ENCODE measurements at regions not wholly inside any gene's neighbourhood (a gene's known extent, or its start where the extent isn't known, plus 50 kb on each side); places are given as distances from the start of the nearest gene placed in this dataset.

DNA sequence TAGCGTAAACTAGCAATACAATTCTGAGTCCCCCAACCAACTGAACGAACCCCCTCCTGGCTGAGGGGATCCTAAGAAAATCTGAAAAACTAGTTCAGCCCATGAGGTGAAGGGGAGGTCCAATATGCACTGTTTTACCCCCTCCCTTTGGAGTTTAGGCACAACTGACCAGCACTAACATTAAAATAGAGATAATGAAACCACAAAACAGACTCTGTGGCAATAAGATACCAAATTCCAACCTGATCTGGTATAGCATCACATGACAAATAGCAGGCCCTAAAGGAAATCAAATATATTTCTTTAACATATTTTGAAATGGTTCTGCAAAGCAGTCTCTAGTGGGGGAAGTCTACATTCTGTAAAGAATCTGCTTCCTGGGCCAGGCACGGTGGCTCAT is 522.5 kb downstream of the TYW1 start:
- DNase-seq (no peak), ATAC-seq (no peak)
- intact Hi-C loops (cut with DNase I, micrococcal nuclease), result no loop called here

DNA sequence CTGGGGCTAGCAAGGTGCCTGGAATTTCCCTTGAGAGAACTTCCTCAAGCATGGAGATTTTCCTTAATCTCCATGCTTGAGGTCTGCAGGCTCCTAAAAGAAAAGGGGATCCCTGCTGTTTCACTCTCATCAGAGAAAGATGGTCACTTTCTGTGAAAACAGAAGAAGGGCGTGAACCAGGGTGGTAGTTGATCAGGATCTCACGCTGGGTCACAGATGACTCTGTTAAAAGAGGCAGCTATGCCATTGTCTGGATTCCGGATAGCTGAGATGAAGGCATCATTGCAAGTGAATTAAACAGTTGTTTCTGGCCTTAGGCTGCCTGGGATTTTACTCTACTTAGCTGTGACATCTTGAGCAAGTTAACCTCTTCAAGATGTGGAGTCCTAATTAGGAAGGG is 525.9 kb downstream of the TYW1 start:
- DNase-seq (no peak), ATAC-seq (no peak)
- intact Hi-C loops (cut with DNase I, micrococcal nuclease), result no loop called here

DNA sequence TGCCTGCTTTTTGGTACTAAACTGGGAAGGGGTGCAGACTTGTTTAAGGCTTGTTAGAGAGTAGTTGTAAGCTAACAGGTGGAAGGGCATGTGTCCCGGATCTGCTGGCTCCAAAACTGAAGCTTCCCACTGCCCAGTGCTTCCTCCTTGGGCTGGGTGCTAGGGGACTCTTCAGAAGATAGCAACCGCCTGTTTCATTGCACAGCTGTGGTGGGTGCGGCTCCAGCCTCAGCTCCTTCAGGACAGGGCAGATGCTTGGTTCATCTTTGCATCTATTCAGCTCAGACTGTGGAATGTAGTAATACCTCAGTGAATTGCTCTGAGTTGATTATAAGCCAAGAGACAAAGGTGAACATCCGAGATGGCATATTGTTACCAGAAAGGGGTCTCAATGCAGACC is 527.1 kb downstream of the TYW1 start:
- ATAC-seq, result no peak
- DNase-seq, result no peak
- intact Hi-C loops (cut with DNase I, micrococcal nuclease), result no loop called here

DNA sequence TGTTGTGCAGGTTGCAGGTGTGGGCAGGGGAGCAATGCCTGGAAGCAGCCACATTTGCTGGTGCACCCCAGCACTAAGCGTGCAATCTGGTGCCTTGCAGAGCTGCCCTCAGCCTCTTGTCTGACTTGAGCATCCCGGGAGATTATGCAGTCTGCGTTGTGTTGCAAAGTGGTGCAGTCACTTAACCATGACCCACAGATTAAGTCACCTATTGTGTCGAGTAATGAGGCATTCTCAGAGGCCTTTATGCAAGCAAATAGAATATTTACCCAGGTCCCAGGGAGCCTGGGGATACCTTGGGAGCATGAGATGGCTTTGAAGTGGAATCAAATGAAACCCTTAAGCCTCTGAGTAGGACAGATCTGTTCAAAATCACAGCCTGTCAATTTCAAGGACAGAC is 529.0 kb downstream of the TYW1 start:
- intact Hi-C loops (cut with DNase I, micrococcal nuclease), result no loop called here
- no peak for DNase-seq
- no peak for ATAC-seq

DNA sequence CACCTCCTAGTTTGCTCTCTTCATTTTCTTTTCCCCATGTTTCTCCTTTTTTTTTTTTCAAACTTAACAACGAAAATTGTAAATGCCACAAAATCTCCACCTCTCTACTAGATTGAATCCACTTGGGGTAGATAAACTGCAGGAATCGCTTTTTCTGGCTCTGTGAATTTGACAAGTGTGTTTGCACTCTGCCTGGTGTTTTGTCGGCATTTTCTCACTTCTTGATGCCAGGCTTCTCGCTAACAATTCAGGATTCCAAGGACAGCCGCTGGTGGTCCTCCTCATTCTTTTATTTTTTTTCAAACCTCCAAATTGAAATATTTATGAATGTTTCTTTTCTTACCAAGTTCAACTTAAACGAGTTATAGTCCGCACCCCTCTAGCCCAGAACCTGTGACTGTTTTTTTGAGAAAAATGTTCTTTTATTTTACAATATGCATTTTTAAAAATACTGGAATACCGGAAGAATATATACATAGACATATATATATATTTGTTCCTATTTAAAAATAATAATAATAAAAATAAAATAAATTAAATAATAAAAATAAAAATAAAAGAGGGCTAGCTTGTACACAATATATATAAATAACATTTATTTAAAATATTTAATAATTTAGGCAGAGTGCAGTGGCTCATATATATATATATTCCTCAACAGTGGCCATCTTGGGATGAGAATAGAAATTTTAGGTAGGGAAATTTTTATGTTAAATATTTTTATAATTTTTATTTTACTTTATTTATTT is 538.8 kb downstream of the TYW1 start:
- no peak for DNase-seq
- ATAC-seq, result no peak
- intact Hi-C loops (cut with DNase I, micrococcal nuclease), result no loop called here

DNA sequence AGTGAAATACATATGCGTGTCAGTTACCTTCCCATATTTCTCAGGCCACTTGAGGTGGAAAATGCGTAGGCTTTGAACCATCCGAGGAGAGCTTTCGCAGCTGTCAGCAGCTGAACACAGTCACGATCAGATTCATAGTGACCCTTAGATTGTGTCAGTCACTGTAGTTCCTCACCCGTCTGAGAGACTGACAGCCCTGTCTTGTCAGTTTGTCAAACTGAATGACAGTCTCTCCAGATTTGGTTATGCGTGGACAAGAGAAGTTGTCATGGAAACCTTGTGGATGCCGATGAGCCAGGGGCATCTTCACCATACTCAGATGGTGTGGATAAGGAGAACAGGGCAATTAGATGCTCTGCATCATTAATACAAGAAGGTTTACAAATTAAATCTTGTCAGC is 546.3 kb downstream of the TYW1 start:
- no peak for ATAC-seq
- intact Hi-C loops (cut with DNase I, micrococcal nuclease), result no loop called here
- no peak for DNase-seq

DNA sequence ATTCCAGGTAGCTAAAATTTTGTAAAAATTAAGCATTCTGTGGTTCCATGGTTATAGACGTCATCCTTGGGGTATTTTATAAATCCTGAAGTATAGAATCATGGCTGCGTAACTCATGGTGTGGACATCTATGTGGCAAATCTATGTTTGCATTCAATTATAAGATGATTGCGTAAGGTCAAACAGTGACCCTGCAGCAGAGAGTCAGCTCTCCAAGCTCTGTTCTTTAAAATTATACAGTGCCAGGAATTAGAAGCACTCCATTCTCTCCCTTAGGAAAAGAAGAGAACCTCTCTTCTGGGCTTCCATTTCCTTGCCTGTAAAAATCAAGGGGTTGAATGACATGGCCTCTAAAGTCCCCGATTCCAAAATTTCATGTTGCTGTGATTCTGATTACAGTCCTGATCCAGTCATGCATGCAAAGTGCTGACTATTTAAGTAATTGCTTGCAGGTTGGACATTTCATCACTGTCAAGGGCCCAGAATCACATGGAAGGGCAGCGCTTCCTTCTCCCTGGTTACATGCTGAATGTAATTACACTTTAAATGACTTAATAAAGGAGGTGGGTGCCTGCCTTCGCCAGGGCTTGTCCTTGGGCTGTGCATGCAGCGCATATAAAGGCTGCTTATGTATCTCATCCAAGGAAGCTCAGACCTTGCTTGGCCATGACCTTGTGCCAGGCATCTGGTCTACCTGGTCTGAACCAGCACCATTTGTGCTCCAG is 550.7 kb downstream of the TYW1 start:
- ATAC-seq (no peak), DNase-seq (no peak)
- intact Hi-C loops (cut with DNase I, micrococcal nuclease), result no loop called here

DNA sequence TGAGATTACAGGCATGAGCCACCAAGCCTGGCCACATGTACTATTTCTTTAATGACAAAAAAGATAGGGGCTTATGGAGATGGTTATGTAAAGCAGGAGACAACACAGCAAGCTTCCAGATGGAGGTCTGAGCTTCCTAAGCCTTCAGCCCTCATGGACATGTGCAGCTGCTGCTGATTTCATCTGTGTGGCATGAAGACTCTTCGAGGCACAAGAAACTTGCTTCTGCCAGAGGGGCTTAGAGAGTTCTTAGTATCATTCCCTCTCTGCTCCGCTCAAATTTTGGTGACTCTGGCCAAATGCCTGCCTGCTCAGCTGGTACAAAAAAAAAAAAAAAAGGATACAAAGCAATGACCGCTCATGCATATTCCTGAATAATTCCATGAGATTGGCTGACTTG is 552.5 kb downstream of the TYW1 start:
- intact Hi-C loops (cut with DNase I, micrococcal nuclease), result no loop called here
- DNase-seq, result no peak
- ATAC-seq, result no peak

DNA sequence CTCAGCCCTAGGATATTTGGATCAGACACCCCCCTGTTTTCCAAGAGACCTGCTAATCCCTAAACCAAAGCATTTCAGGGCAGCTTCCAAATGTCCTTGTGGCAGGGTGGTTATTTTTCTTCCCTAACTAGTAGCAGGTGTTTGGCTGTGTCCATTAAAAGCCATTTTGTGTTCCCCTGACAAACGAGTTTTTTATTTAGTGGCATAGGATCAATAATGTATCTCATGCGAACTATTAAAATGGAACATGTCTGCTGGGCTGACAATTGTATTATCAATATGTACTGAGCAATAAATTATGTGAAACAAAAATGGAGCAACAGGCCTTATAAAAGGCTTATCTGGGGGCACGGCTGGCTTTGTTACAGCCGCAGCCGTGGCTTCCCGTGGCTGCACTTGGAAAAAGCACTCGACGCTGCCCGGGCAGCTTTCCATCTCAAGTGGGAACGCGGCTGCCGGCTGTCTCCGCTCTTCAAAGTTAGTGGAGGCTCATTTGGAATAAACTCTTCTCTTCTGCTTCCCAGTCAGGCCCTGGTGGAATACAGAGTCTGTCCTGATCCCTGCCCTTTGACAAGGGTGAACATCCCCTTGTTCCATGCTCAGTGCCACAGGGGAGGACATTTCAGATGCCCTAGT is 554.3 kb downstream of the TYW1 start:
- intact Hi-C loops (cut with DNase I, micrococcal nuclease), result no loop called here
- no peak for ATAC-seq
- DNase-seq, result no peak

DNA sequence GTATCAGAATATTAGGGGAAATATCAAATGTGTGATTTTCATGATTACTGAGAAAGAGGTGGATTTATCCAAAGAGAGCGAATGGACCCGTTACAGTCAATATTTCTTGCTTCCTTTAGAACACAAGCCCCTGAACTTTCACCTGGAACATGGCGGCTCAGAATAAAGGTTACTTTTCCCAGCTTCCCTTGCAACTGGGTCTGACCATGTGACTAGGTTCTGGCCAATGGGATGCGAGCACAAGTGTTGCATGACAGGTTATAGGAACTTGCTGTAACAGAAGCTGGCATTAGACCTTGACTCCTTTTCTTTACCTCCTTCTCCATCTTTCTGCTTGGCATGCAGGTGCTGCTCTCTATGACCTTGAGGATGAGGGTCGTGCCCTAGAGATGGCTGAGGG is 556.1 kb downstream of the TYW1 start:
- ATAC-seq, result no peak
- intact Hi-C loops (cut with DNase I, micrococcal nuclease), result no loop called here
- DNase-seq, result no peak

DNA sequence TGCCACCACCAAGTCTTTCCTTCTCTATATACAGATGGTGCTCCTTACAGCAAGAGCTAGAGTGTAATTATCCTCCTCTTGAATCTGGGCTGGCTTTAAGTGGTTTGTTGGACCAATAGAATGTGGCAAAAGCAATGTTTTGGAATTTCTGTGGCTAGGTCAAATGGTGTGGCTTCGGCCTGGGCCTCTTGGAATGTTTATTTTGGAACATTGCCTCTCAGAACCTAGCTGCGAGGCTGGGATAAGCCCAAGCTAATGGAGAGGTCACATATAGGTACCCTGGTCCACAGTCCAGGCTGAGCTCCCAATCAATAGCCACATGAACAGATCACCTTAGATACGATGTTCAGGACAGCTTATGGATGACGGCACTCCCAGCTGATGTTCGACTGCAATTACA is 556.7 kb downstream of the TYW1 start:
- DNase-seq (no peak), ATAC-seq (no peak)
- intact Hi-C loops (cut with DNase I, micrococcal nuclease), result no loop called here

DNA sequence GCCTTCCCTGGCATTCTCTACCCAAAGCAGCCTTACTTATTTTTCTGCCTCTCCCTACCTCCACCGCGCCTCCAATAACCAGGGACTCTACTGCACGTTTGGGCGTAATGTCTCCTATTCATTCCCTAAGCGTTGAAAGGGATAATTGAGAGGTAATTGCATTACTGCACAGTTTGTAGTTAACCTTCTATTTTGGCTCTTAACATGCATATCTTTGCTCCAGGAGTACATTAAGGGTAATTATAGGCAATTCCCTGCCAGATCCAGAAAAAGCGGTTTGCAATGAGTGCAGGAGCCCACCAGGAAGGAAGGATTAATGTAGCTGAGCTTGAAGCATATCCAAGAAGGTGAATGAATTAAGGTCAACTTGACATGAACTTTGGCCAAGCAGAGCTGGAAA is 558.4 kb downstream of the TYW1 start:
- DNase-seq, result no peak
- no peak for ATAC-seq
- intact Hi-C loops (cut with DNase I, micrococcal nuclease), result no loop called here

DNA sequence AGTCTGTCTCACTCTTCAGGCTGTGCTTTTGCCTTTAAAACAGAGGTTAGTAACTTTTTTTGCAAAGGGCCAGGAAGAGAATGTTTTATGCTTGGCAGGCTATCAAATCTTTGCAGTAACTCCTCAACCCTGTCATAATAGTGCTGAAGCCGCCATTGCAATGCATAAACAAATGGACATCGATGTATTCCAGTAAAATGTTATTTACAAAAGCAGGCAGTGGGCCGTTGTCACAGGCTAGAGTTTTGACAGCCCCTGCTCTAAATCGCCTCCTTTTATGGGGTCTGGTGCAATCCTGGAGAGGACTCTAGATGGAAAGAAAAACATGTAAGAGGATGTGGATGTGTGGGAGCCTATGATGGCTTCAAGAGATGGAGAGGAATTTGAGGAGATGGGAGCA is 568.3 kb downstream of the TYW1 start:
- ATAC-seq (no peak), DNase-seq (peak in 1 of 2 donors; percentile 30)
- intact Hi-C loops (cut with DNase I, micrococcal nuclease), result no loop called here

DNA sequence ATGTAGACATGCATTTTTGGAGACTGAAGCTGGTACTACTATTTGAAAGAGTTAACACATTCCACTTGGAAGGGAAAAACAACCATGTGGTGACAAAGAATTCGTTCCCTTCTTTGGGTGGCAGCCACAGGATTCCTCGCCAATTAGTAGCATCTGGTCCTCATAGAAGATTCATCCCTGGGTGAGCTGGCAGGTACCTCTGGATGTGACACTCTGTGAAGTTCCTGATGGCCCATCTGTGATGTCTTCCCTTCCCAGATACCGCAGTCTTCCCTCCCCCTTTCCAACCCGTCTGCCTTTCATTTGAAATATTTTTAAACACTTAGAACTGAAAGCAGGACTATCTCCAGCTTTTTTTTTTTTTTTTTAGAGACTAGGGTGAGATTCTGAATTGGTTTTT is 569.5 kb downstream of the TYW1 start:
- no peak for ATAC-seq
- DNase-seq, result no peak
- intact Hi-C loops (cut with DNase I, micrococcal nuclease), result no loop called here

DNA sequence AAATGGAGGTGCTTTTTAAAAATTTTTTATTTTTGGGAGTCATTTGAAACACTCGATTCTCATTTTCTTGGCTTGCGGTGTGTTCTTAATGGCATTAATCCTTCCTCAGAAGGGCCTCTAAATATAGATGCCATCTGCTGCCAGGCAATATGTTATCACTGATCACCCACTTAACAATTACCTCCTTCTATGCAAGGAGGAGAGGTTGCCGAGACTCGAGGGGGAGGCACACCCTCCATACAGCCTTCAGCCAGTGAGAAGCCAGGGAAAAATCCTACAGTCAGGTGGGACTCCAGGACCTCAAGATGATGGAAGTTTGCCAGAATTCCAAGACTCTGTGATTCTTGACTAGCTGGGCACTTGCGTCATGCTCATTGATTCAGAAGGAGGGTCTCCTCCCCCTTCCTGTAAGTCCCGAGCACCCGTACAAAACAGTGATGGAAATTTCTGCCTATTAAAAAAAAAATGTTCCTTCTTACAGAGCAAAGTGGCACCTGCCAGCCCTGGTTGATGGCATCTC is 574.5 kb downstream of the TYW1 start:
- intact Hi-C loops (cut with DNase I, micrococcal nuclease), result no loop called here
- DNase-seq, result no peak

DNA sequence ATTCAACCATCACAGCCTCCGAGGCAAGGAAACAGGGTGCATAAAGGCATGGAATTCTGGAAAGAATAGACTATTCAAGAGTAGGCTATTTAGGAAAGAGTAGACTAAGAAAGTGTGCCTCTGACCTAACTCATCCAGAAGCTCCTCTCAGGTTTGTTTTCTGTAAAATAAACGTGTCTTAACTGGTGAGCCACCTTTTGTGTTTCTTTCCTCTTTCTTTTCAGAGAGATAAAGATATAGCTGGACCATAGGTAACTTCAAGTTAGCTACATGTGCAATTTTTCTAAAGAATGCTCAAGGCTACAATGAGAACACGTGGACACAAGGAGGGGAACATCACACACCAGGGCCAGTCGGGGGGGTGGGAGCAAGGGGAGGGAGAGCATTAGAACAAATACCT is 577.0 kb downstream of the TYW1 start:
- intact Hi-C loops (cut with DNase I, micrococcal nuclease), result no loop called here
- no peak for ATAC-seq
- DNase-seq, result no peak

More for the DNA sequence above, 574.5 kb downstream of the TYW1 start:
- no peak for ATAC-seq

DNA sequence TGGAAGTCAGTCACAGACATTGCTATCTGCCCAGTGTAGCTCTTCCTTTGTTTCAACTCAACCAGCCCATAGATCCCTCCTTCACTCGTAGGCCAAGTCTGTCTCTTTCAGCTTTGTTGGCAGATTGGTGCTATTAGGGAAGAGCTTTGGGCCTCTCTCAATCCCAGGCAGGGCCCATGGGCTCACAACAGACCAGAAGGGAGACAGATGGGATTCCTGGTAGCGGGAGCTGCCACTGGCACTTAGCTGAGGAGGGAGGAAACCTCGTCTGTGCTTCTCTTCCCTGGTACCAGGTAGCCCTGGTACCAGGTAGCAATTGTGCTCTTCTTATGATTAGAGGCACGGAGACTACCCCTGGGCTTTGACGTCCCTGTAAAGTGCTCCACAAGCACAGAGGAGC is 592.0 kb downstream of the TYW1 start:
- no peak for ATAC-seq
- no peak for DNase-seq
- intact Hi-C loops (cut with DNase I, micrococcal nuclease), result no loop called here

DNA sequence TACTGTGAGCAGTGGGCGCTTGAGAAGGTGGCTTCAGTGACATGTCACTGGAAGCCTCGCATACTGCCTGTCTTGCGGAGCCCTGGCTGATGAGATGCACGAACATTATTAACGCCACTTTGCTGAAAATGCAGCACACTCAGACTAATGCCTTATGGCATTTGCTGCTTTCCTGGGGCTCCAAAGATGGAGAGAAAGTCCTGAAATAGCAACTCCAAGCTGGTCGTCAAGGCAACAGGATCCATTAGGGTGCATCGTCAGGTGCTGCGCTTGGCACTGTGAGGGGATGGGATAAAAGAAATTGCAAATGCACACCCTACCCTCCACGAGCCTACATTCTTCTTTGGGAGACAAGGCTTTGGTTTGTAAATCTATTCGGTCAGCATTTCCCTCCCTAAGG is 592.5 kb downstream of the TYW1 start:
- no peak for ATAC-seq
- intact Hi-C loops (cut with DNase I, micrococcal nuclease), result no loop called here
- no peak for DNase-seq

DNA sequence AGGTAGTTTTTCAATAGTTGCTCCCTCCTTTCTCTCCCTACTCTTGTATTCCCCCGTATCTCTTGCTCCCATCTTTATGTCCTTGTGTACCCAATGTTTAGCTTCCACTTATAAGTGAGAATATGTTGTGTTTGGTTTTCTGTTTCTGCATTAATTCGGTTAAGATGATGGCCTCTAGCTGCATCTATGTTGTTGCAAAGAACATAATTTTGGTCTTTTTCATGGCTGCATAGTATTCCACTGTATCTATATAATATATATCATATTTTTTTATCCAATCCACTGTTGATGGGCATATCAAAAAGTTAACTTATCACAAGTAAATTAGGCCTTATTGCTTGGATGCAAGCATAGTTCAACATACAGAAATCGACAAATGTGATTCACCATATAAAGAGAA is 594.0 kb downstream of the TYW1 start:
- intact Hi-C loops (cut with DNase I, micrococcal nuclease), result no loop called here
- ATAC-seq (no peak), DNase-seq (no peak)

DNA sequence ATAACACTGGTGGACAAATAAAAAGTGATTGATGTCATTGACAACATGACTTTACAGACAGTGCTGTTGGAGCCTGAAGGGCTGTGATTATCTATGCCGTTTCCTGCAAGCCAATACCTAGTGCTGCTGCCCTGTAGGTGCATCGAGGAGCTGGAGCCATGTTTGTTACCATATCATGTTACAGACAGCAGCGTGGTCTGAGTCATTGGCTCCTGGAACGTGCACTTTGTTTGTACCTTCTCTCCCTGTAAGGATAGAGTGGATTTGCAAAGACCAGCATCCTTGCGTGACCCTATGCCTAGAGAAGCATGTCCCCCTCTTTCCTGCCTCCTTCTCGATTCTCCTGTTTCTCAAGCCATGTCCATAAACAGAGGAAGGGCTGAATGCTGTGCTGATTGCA is 597.2 kb downstream of the TYW1 start:
- ATAC-seq (no peak), DNase-seq (no peak)
- intact Hi-C loops (cut with DNase I, micrococcal nuclease), result no loop called here
